ENCODE measurements at regions not wholly inside any gene's neighbourhood (a gene's known extent, or its start where the extent isn't known, plus 50 kb on each side); places are given as distances from the start of the nearest gene placed in this dataset.

DNA sequence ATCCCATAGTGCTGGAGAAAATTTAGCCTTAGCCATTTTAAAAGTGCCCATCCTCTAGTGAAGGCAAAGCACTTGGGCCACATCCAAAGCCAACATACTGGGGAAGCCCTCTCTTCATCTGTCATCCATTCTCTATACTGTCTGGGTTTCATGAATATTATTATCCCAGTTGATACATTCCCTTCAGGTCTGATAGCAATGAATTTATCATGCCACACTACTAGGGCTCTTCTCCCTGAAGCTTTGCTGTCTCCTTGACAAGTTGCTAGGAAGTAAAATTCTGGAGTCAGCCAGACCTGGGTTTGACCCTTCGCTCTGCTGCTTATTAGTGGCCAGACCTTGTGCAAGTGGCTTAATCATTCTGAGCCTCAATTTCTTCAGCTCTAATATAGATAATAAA is 1041.4 kb upstream of the ADGRL2 start:
- Histone ChIP-seq H3K27me3 (ENCODE audit: control insufficient read depth, insufficient read depth, low read length) (no peaks in the 10 kb centered on the region), H3K9ac (ENCODE audit: low read depth, low read length) (no peak overlapping the region), H3K4me1 (ENCODE audit: control insufficient read depth, insufficient read depth, low read length) (no peaks in the 10 kb centered on the region), H3K36me3 (ENCODE audit: control insufficient read depth, insufficient read depth, low read length) (no peaks in the 10 kb centered on the region), H3K4me3 (ENCODE audit: low read depth, low read length) (no peak overlapping the region), H3K9me3 (ENCODE audit: control insufficient read depth, insufficient read depth, low read length) (no peaks in the 10 kb centered on the region)

DNA sequence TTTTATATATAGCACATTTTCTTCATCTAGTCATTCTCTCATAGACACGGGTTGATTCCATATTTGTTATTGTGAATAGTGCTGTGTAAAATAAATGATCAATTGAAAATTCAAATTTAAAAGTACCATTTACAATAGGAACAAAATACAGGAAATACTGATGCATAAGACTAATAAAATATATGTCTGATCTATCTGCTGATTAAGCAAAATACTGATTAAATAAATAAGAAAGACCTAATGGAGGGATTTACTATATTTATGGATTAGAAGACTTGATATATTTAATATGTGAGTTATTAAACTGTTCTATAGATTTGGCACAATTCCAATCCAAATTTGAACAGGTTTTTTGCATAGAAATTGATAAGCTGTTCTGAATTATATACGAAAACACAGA is 1044.8 kb upstream of the ADGRL2 start:
- H3K9me3 ChIP-seq (ENCODE audit: control insufficient read depth, insufficient read depth, low read length), result no peaks in the 10 kb centered on the region
- no peak overlapping the region for H3K9ac ChIP-seq (ENCODE audit: low read depth, low read length)
- H3K4me3 ChIP-seq (ENCODE audit: low read depth, low read length), result no peak overlapping the region
- H3K36me3 ChIP-seq (ENCODE audit: control insufficient read depth, insufficient read depth, low read length), result no peaks in the 10 kb centered on the region
- no peaks in the 10 kb centered on the region for H3K4me1 ChIP-seq (ENCODE audit: control insufficient read depth, insufficient read depth, low read length)
- H3K27me3 ChIP-seq (ENCODE audit: control insufficient read depth, insufficient read depth, low read length), result no peaks in the 10 kb centered on the region

DNA sequence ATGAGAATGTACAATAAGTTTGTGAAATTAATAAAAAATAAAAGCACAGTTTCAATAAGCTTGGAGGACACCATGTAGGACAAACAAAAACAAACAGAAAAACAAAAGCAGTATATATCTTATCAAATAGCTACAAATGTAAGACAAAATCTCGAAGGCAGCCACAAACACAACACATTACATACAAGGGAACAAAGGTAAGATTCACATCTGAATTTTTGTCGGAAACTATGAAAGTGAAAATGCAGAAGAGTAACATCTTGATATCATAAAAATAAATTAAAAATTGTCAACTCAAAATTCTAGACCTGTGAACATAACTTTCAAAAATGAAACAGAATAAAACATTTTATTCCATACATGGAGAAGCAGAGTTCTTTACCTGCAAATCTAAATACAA is 1049.5 kb upstream of the ADGRL2 start:
- H3K9me3 ChIP-seq (ENCODE audit: control insufficient read depth, insufficient read depth, low read length), result no peaks in the 10 kb centered on the region
- H3K4me3 ChIP-seq (ENCODE audit: low read depth, low read length), result no peak overlapping the region
- H3K36me3 ChIP-seq (ENCODE audit: control insufficient read depth, insufficient read depth, low read length), result no peaks in the 10 kb centered on the region
- H3K27me3 ChIP-seq (ENCODE audit: control insufficient read depth, insufficient read depth, low read length), result no peaks in the 10 kb centered on the region
- H3K9ac ChIP-seq (ENCODE audit: low read depth, low read length), result no peak overlapping the region
- no peaks in the 10 kb centered on the region for H3K4me1 ChIP-seq (ENCODE audit: control insufficient read depth, insufficient read depth, low read length)

DNA sequence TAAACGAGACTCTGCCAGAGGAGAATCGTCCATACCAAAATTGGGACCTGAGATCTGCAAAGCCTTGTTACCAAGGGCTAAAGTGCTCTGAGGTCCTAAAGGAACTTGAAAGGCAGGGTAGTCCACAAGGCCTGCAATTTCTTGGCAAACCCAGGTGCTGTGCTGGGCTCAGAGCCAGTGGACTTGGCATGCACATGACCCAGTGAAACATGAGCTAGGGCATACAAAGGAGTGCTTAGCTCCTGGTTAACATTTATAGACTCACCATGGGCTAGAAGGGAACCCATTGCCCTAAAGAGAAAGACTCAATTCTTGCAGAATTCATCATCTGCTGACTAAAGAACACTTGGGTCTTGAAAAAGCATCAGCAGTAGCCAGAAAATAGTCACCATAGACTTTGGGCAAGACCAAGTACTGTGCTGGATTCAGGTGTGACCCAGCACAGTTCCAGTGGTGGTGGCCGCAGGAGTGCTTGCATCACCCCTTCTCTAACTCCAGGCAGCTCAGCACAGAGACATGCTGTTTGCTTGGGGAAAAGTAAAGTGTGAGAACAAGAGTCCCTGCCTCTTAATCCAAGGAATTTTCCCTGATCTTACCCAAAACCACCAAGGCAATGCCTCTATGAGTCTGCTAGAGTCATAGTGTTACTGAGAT is 1069.4 kb upstream of the ADGRL2 start:
- Histone ChIP-seq H3K9ac (ENCODE audit: low read depth, low read length) (no peak overlapping the region), H3K36me3 (ENCODE audit: control insufficient read depth, insufficient read depth, low read length) (no peaks in the 10 kb centered on the region), H3K27me3 (ENCODE audit: control insufficient read depth, insufficient read depth, low read length) (no peaks in the 10 kb centered on the region), H3K4me3 (ENCODE audit: low read depth, low read length) (no peak overlapping the region), H3K4me1 (ENCODE audit: control insufficient read depth, insufficient read depth, low read length) (no peaks in the 10 kb centered on the region), H3K9me3 (ENCODE audit: control insufficient read depth, insufficient read depth, low read length) (no peaks in the 10 kb centered on the region)

DNA sequence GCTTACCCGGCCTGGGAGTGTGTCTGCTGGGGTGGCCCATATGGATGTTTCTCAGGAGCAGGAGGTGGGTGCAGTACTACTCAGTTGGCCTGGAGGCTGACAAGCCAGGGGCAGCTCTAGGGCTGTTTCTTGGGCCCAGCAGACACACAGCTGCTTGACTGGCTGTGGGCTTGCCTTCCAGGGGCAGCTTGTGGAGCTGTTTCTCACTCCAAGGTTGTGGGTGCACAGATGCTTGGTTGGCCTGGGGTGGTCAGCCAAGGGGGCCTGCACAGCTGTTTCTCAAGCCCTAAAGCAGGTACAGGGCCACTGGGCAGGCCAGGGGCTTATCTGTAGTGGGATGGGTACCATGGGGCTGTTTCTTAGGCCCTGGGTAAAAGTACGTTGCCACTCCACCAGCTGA is 1078.1 kb upstream of the ADGRL2 start:
- Histone ChIP-seq H3K36me3 (ENCODE audit: control insufficient read depth, insufficient read depth, low read length) (no peaks in the 10 kb centered on the region), H3K9me3 (ENCODE audit: control insufficient read depth, insufficient read depth, low read length) (no peaks in the 10 kb centered on the region), H3K4me1 (ENCODE audit: control insufficient read depth, insufficient read depth, low read length) (no peaks in the 10 kb centered on the region), H3K27me3 (ENCODE audit: control insufficient read depth, insufficient read depth, low read length) (no peaks in the 10 kb centered on the region), H3K9ac (ENCODE audit: low read depth, low read length) (no peak overlapping the region), H3K4me3 (ENCODE audit: low read depth, low read length) (no peak overlapping the region)

DNA sequence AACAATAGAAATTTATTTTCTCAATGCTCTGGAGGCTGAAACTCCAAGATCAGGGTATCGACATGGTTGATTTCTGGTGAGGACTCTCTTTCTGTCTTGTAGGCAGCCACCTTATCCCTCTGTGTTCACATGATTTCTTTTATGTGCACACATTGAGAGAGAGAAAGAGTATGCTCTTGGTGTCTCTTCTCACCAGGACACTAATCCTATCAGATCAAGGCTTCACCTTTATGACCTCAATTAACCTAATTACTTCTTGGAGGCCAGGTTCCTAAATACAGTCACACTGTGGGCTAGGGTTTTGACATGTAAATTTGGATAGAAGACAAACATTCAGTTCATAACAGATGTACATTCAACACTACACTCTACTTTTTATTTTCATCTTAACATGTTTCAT is 1094.2 kb upstream of the ADGRL2 start:
- Histone ChIP-seq H3K36me3 (ENCODE audit: control insufficient read depth, insufficient read depth, low read length) (no peaks in the 10 kb centered on the region), H3K4me3 (ENCODE audit: low read depth, low read length) (no peak overlapping the region), H3K4me1 (ENCODE audit: control insufficient read depth, insufficient read depth, low read length) (no peaks in the 10 kb centered on the region), H3K9me3 (ENCODE audit: control insufficient read depth, insufficient read depth, low read length) (no peaks in the 10 kb centered on the region), H3K27me3 (ENCODE audit: control insufficient read depth, insufficient read depth, low read length) (no peaks in the 10 kb centered on the region), H3K9ac (ENCODE audit: low read depth, low read length) (no peak overlapping the region)

DNA sequence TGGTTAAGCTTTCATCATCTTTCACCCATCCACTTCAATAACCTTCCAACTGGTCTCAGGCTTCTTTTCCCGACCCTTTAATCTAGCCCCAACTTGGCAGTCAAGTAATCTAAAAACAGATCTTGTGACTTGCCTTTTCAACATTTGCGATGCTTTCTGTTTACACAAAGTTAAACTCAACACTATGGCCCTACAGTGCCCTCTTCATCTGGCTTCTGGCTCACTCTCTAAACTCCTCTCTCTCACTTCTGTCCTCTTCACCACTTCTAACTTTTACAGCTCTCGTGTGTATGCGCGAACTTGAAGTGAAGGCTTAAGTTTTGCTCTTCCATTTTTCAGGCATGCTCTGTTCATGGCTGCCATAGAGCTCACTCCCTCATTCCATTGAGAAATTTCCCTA is 1122.3 kb upstream of the ADGRL2 start:
- Histone ChIP-seq H3K9ac (ENCODE audit: low read depth, low read length) (no peak overlapping the region), H3K36me3 (ENCODE audit: control insufficient read depth, insufficient read depth, low read length) (no peaks in the 10 kb centered on the region), H3K9me3 (ENCODE audit: control insufficient read depth, insufficient read depth, low read length) (no peaks in the 10 kb centered on the region)

DNA sequence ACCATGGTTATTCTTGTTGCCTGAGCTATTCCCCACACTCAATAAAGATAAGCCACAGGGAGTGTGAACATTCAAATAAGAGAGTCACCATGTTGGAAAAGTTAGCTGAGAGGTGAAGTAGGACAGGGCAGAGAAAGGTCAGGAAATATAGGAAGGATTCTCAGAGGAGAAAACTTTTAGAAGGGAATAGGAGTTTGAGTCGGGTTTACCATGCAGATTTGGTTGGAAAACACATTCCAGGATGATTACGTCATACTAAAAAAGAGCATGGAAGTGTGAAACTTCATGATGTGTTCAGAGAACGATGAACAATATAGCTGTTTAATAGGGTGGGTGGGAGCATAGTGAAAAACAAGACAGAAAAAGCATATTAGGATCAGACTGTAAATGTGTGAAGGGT is 1125.3 kb upstream of the ADGRL2 start:
- H3K4me3 ChIP-seq (ENCODE audit: low read depth, low read length), result no peak overlapping the region
- H3K36me3 ChIP-seq (ENCODE audit: control insufficient read depth, insufficient read depth, low read length), result no peaks in the 10 kb centered on the region
- no peak overlapping the region for H3K9ac ChIP-seq (ENCODE audit: low read depth, low read length)
- H3K9me3 ChIP-seq (ENCODE audit: control insufficient read depth, insufficient read depth, low read length), result no peaks in the 10 kb centered on the region
- H3K27me3 ChIP-seq (ENCODE audit: control insufficient read depth, insufficient read depth, low read length), result no peaks in the 10 kb centered on the region
- peaks cover 10% of the 10 kb centered on the region for H3K4me1 ChIP-seq (ENCODE audit: control insufficient read depth, insufficient read depth, low read length)

More for the DNA sequence above, 1122.3 kb upstream of the ADGRL2 start:
- Histone ChIP-seq H3K4me3 (ENCODE audit: low read depth, low read length) (no peak overlapping the region), H3K4me1 (ENCODE audit: control insufficient read depth, insufficient read depth, low read length) (peaks cover 10% of the 10 kb centered on the region), H3K27me3 (ENCODE audit: control insufficient read depth, insufficient read depth, low read length) (no peaks in the 10 kb centered on the region)

DNA sequence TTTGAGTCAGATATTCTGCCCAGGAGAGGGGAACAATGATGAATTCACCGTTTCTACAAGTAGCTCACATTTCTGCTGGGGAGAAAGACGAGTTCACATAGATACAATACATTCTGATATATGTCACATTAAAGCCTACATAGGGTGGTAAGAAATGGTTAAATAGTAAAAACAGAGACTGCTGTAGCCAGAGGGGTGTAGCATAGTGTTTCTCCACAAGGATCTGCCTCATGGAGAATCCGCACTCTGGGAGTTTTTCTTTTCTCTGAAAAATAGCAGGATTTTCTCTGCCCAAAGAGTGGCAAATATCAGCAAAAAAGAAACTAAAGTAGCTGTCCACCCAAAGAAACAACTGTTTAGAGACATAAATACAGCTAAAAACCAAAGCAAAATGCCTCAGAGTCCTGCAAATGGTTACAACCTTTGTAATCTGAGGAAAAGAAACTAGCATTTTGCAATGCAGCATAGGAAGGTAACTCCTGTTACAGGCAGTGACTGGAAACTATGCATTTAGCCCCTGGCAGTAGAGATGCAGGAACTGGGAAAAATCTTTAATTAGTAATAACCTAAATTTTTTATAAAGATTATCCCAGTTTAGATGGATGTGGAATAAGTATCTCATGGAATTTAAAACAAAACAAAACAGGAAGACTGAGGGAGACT is 1126.7 kb upstream of the ADGRL2 start:
- Histone ChIP-seq H3K4me3 (ENCODE audit: low read depth, low read length) (no peak overlapping the region), H3K4me1 (ENCODE audit: control insufficient read depth, insufficient read depth, low read length) (peaks cover 10% of the 10 kb centered on the region), H3K9ac (ENCODE audit: low read depth, low read length) (peak overlapping the region; percentile 55), H3K9me3 (ENCODE audit: control insufficient read depth, insufficient read depth, low read length) (no peaks in the 10 kb centered on the region), H3K36me3 (ENCODE audit: control insufficient read depth, insufficient read depth, low read length) (no peaks in the 10 kb centered on the region), H3K27me3 (ENCODE audit: control insufficient read depth, insufficient read depth, low read length) (no peaks in the 10 kb centered on the region)

DNA sequence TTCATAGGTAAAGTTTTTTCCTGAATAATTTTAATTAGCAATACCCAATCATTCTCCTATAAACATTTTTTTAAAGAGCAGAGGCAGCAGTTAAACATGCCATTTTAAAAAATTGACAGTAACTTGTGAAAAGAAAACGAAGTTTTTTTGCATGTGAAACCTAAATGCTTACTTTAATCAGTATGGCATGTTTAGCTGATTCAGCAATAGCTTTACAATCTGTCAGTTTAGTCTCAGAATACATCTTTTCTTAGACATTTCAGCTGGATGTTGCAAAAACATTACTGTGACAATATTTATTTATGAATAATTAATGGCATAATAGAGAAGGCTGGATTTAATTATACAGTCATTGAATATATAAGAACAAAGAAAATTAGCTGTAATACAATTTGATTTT is 1132.4 kb upstream of the ADGRL2 start:
- Histone ChIP-seq H3K27me3 (ENCODE audit: control insufficient read depth, insufficient read depth, low read length) (no peaks in the 10 kb centered on the region), H3K36me3 (ENCODE audit: control insufficient read depth, insufficient read depth, low read length) (no peaks in the 10 kb centered on the region), H3K4me3 (ENCODE audit: low read depth, low read length) (no peak overlapping the region), H3K9ac (ENCODE audit: low read depth, low read length) (no peak overlapping the region), H3K9me3 (ENCODE audit: control insufficient read depth, insufficient read depth, low read length) (no peaks in the 10 kb centered on the region), H3K4me1 (ENCODE audit: control insufficient read depth, insufficient read depth, low read length) (no peaks in the 10 kb centered on the region)

DNA sequence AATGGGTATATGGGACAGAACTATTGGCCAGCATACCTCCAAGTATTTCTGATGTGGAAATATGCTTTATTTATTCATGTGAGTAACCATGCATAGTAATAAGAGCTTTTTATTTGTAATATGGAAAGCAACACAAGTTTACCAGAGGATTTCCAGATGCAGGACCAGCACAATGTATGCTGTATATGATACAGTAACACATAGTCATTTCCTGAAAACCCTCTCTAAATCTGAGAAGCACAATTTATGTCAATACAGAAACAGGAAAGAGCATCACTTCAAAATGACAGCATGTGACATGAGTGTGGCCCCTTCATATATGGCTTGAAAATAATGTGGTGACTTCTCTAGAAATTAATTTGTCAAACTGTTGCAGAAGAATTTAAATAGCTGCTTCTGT is 1134.7 kb upstream of the ADGRL2 start:
- no peak overlapping the region for H3K4me3 ChIP-seq (ENCODE audit: low read depth, low read length)
- H3K9ac ChIP-seq (ENCODE audit: low read depth, low read length), result no peak overlapping the region
- H3K27me3 ChIP-seq (ENCODE audit: control insufficient read depth, insufficient read depth, low read length), result no peaks in the 10 kb centered on the region
- no peaks in the 10 kb centered on the region for H3K4me1 ChIP-seq (ENCODE audit: control insufficient read depth, insufficient read depth, low read length)
- no peaks in the 10 kb centered on the region for H3K36me3 ChIP-seq (ENCODE audit: control insufficient read depth, insufficient read depth, low read length)
- H3K9me3 ChIP-seq (ENCODE audit: control insufficient read depth, insufficient read depth, low read length), result no peaks in the 10 kb centered on the region

DNA sequence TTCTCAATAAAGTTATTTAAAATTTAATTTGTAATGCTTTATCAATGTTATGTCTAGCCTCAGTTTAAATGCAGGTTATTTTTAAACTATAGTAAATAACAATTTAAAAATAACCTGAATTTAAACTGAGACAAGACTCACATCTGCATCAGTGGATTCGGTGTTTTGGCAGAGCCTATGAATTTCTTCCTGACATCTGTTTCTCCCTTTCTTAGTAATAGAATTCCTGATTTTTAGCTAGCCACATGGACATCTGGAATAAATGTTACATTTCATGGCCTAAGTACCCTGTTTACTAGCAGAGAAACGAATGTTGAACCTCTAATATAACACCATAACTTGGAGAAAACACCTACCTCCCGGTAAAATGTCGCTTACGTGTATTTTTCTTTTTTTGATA is 1141.6 kb upstream of the ADGRL2 start:
- Histone ChIP-seq H3K4me1 (ENCODE audit: control insufficient read depth, insufficient read depth, low read length) (peaks cover 14% of the 10 kb centered on the region), H3K4me3 (ENCODE audit: low read depth, low read length) (no peak overlapping the region), H3K36me3 (ENCODE audit: control insufficient read depth, insufficient read depth, low read length) (no peaks in the 10 kb centered on the region), H3K9ac (ENCODE audit: low read depth, low read length) (no peak overlapping the region), H3K27me3 (ENCODE audit: control insufficient read depth, insufficient read depth, low read length) (no peaks in the 10 kb centered on the region), H3K9me3 (ENCODE audit: control insufficient read depth, insufficient read depth, low read length) (no peaks in the 10 kb centered on the region)

Data from iPS-15b (cell line).